Urinary bladder (tissue), 3 donors: ENCODE measurements at regions not wholly inside any gene's neighbourhood (a gene's known extent, or its start where the extent isn't known, plus 50 kb on each side); places are given as distances from the start of the nearest gene placed in this dataset.
A peak's percentile ranks its signal among the peaks of the same experiment; 100 is the strongest.

Source experiments
- DNase-seq: peaks from one replicate; pipeline ENCODE4 v3.0.0-alpha.2; 2015; ENCODE audit errors: extremely low spot score
- H3K27ac ChIP-seq: one replicate; pipeline ENCODE4 v1.5.1; 2013; ENCODE audit warnings: low read depth, mild to moderate bottlenecking, moderate library complexity
- H3K36me3 ChIP-seq: one replicate; pipeline ENCODE4 v1.6.1; 2013; ENCODE audit warnings: mild to moderate bottlenecking, moderate library complexity; ENCODE audit not compliant: insufficient read depth
- H3K4me1 ChIP-seq: one replicate; pipeline ENCODE4 v1.6.1; 2013; ENCODE audit warnings: mild to moderate bottlenecking, moderate library complexity; ENCODE audit not compliant: insufficient read depth
- H3K4me3 ChIP-seq: one replicate; pipeline ENCODE4 v1.5.1; 2013; ENCODE audit warnings: low read depth, low read length
- WGBS: extraction: QIAGEN DNeasy Blood & Tissue Kit; methylation state at CpG from one replicate; pipeline ENCODE4 v1.1.7; 2013; 5-methylcytosine and 5-hydroxymethylcytosine counted together
- donor health status: healthy with polysubstance abuse.
- donor health status: healthy.

GRCh38 chr10:130926442-130926841, 385.1 kb downstream of the TCERG1L start:
- WGBS: 90% methylated on average over 1 of the region's 1 CpG
- Histone ChIP-seq H3K36me3 (no peaks in the 10 kb centered on the region), H3K27ac (no peak overlapping the region), H3K4me1 (no peaks in the 10 kb centered on the region), H3K4me3 (no peak overlapping the region)
- DNase-seq: no peak

- Histone ChIP-seq H3K27ac (no peak overlapping the region), H3K4me1 (no peaks in the 10 kb centered on the region), H3K36me3 (no peaks in the 10 kb centered on the region), H3K4me3 (no peak overlapping the region)
- 71% methylated on average over 4 of the region's 4 CpGs for WGBS
- DNase-seq: no peak
Measured at GRCh38 chr10:130927157-130927556, 384.4 kb downstream of the TCERG1L start.

- no peak overlapping the region for H3K4me3 ChIP-seq
- H3K4me1 ChIP-seq: no peaks in the 10 kb centered on the region
- H3K27ac ChIP-seq: no peak overlapping the region
- DNase-seq: no peak
- no peaks in the 10 kb centered on the region for H3K36me3 ChIP-seq
- 72% methylated on average over 3 of the region's 3 CpGs for WGBS
Measured at GRCh38 chr10:130928306-130928705, 383.2 kb downstream of the TCERG1L start.

- H3K4me3 ChIP-seq: no peak overlapping the region
- no peaks in the 10 kb centered on the region for H3K4me1 ChIP-seq
- H3K27ac ChIP-seq: no peak overlapping the region
- no peak for DNase-seq
- 76% methylated on average over 17 of the region's 17 CpGs for WGBS
- H3K36me3 ChIP-seq: no peaks in the 10 kb centered on the region
Measured at GRCh38 chr10:130929422-130930325, 381.8 kb downstream of the TCERG1L start.

GRCh38 chr10:130930821-130931220, 380.7 kb downstream of the TCERG1L start:
- Histone ChIP-seq H3K4me1 (no peaks in the 10 kb centered on the region), H3K4me3 (no peak overlapping the region), H3K36me3 (no peaks in the 10 kb centered on the region), H3K27ac (no peak overlapping the region)
- WGBS: 71% methylated on average over 5 of the region's 5 CpGs
- DNase-seq: no peak

GRCh38 chr10:130931256-130931655, 380.3 kb downstream of the TCERG1L start:
- 52% methylated on average over 7 of the region's 7 CpGs for WGBS
- Histone ChIP-seq H3K4me1 (no peaks in the 10 kb centered on the region), H3K4me3 (no peak overlapping the region), H3K27ac (no peak overlapping the region), H3K36me3 (no peaks in the 10 kb centered on the region)
- no peak for DNase-seq

GRCh38 chr10:130932326-130933007, 379.1 kb downstream of the TCERG1L start:
- Histone ChIP-seq H3K36me3 (no peaks in the 10 kb centered on the region), H3K4me1 (no peaks in the 10 kb centered on the region), H3K4me3 (no peak overlapping the region), H3K27ac (no peak overlapping the region)
- 86% methylated on average over 15 of the region's 15 CpGs for WGBS
- no peak for DNase-seq

GRCh38 chr10:130933008-130933390, 378.5 kb downstream of the TCERG1L start:
- no peaks in the 10 kb centered on the region for H3K36me3 ChIP-seq
- no peak overlapping the region for H3K27ac ChIP-seq
- no peak overlapping the region for H3K4me3 ChIP-seq
- H3K4me1 ChIP-seq: no peaks in the 10 kb centered on the region
- DNase-seq: no peak
- WGBS: 97% methylated on average over 5 of the region's 5 CpGs

GRCh38 chr10:130934293-130935127, 377.0 kb downstream of the TCERG1L start:
- DNase-seq: no peak
- no peak overlapping the region for H3K4me3 ChIP-seq
- H3K4me1 ChIP-seq: no peaks in the 10 kb centered on the region
- H3K27ac ChIP-seq: no peak overlapping the region
- H3K36me3 ChIP-seq: no peaks in the 10 kb centered on the region
- 44% methylated on average over 13 of the region's 13 CpGs for WGBS

GRCh38 chr10:130935128-130935439, 376.4 kb downstream of the TCERG1L start:
- Histone ChIP-seq H3K36me3 (no peaks in the 10 kb centered on the region), H3K4me3 (no peak overlapping the region), H3K27ac (no peak overlapping the region), H3K4me1 (no peaks in the 10 kb centered on the region)
- WGBS: 19% methylated on average over 5 of the region's 5 CpGs
- peak; percentile 8 for DNase-seq

GRCh38 chr10:130935897-130936550, 375.5 kb downstream of the TCERG1L start:
- Histone ChIP-seq H3K36me3 (no peaks in the 10 kb centered on the region), H3K4me3 (no peak overlapping the region), H3K4me1 (no peaks in the 10 kb centered on the region), H3K27ac (no peak overlapping the region)
- 44% methylated on average over 9 of the region's 9 CpGs for WGBS
- DNase-seq: no peak

- WGBS: 24% methylated on average over 5 of the region's 5 CpGs
Measured at GRCh38 chr10:130936851-130937250, 374.7 kb downstream of the TCERG1L start.

GRCh38 chr10:130938051-130938450, 373.5 kb downstream of the TCERG1L start:
- 83% methylated on average over 11 of the region's 11 CpGs for WGBS
- H3K27ac ChIP-seq: no peak overlapping the region

More at GRCh38 chr10:130936851-130937250, 374.7 kb downstream of the TCERG1L start:
- Histone ChIP-seq H3K4me1 (no peaks in the 10 kb centered on the region), H3K36me3 (no peaks in the 10 kb centered on the region), H3K27ac (no peak overlapping the region), H3K4me3 (no peak overlapping the region)
- peak; percentile 17 for DNase-seq

More at GRCh38 chr10:130938051-130938450, 373.5 kb downstream of the TCERG1L start:
- no peak for DNase-seq
- H3K36me3 ChIP-seq: no peaks in the 10 kb centered on the region
- H3K4me3 ChIP-seq: no peak overlapping the region
- no peaks in the 10 kb centered on the region for H3K4me1 ChIP-seq
